GM19193 (cell line): ENCODE measurements at regions not wholly inside any gene's neighbourhood (a gene's known extent, or its start where the extent isn't known, plus 50 kb on each side); places are given as distances from the start of the nearest gene placed in this dataset.

Source experiments
- POLR2A ChIP-seq: IDR thresholded peaks from 4 replicates; pipeline ENCODE4 v1.6.1; 2011; ENCODE audit not compliant: insufficient read depth, insufficient read length; ENCODE audit errors: extremely low read depth

- no peak for TF ChIP-seq POLR2A
Measured at GRCh38 chr9:36750630-36751029, 177.9 kb downstream of the MELK start.

- no peak for TF ChIP-seq POLR2A
Measured at GRCh38 chr9:36755019-36755418, 182.3 kb downstream of the MELK start.

GRCh38 chr9:36759141-36759540 is 186.4 kb downstream of the MELK start:
- TF ChIP-seq POLR2A, result no peak

GRCh38 chr9:36759976-36760375 is 187.3 kb downstream of the MELK start:
- no peak for TF ChIP-seq POLR2A

GRCh38 chr9:36760667-36761420 is 188.1 kb downstream of the MELK start:
- no peak for TF ChIP-seq POLR2A

GRCh38 chr9:36762958-36763357 is 190.3 kb downstream of the MELK start:
- TF ChIP-seq POLR2A, result no peak

GRCh38 chr9:36763778-36764177 is 191.1 kb downstream of the MELK start:
- no peak for TF ChIP-seq POLR2A

- no peak for TF ChIP-seq POLR2A
Measured at GRCh38 chr9:36764364-36765076, 191.8 kb downstream of the MELK start.

- TF ChIP-seq POLR2A, result no peak
Measured at GRCh38 chr9:36765077-36765390, 192.3 kb downstream of the MELK start.

- peak; percentile 67 for TF ChIP-seq POLR2A
Measured at GRCh38 chr9:36765468-36766341, 193.0 kb downstream of the MELK start.

GRCh38 chr9:36768677-36769076 is 196.0 kb downstream of the MELK start:
- TF ChIP-seq POLR2A, result no peak

GRCh38 chr9:36770025-36770424 is 197.3 kb downstream of the MELK start:
- TF ChIP-seq POLR2A, result no peak

GRCh38 chr9:36772449-36773403 is 200.0 kb downstream of the MELK start:
- no peak for TF ChIP-seq POLR2A

- no peak for TF ChIP-seq POLR2A
Measured at GRCh38 chr9:36778682-36779081, 206.0 kb downstream of the MELK start.

- TF ChIP-seq POLR2A, result no peak
Measured at GRCh38 chr9:36779582-36779981, 206.9 kb downstream of the MELK start.

- TF ChIP-seq POLR2A, result no peak
Measured at GRCh38 chr9:36780186-36780585, 207.5 kb downstream of the MELK start.
